Stimulated activated CD4-positive, alpha-beta T cell treated with anti-CD3 and anti-CD28 coated beads, TNF-alpha, amount 100 ng/mL, for 48 hours (primary cell): ENCODE measurements at regions not wholly inside any gene's neighbourhood (a gene's known extent, or its start where the extent isn't known, plus 50 kb on each side); places are given as distances from the start of the nearest gene placed in this dataset.
"Not testable (repeated sequence)": the region's sequence is repeated elsewhere in the genome, so short reads cannot be mapped to it uniquely, and the experiment has no call there.

ENCODE experiments used
- DNase-seq, 3 donors: peaks; one replicate each; pipeline ENCODE4 v3.0.0-alpha.2; 2020; ENCODE audit warnings: low read depth in 3 of 3

- DNase-seq = no peak
Observed at GRCh38 chr2:4915357-4915756, 776.8 kb upstream of the SOX11 start.

GRCh38 chr2:4916094-4916493, 776.1 kb upstream of the SOX11 start:
- DNase-seq = no peak

GRCh38 chr2:4930704-4931103, 761.5 kb upstream of the SOX11 start:
- no peak for DNase-seq

- no peak for DNase-seq
Observed at GRCh38 chr2:4931721-4932365, 760.3 kb upstream of the SOX11 start.

GRCh38 chr2:4935291-4935690, 756.9 kb upstream of the SOX11 start:
- DNase-seq = not testable (repeated sequence)

- DNase-seq = no peak
Observed at GRCh38 chr2:4937550-4937949, 754.6 kb upstream of the SOX11 start.

GRCh38 chr2:4938206-4938605, 754.0 kb upstream of the SOX11 start:
- no peak for DNase-seq

- DNase-seq = no peak
Observed at GRCh38 chr2:4942441-4942840, 749.7 kb upstream of the SOX11 start.

GRCh38 chr2:4947911-4948310, 744.3 kb upstream of the SOX11 start:
- no peak for DNase-seq

- no peak for DNase-seq
Observed at GRCh38 chr2:4951368-4951767, 740.8 kb upstream of the SOX11 start.

- DNase-seq = no peak
Observed at GRCh38 chr2:4959219-4959618, 733.0 kb upstream of the SOX11 start.

- DNase-seq = no peak
Observed at GRCh38 chr2:4962419-4962818, 729.8 kb upstream of the SOX11 start.

- no peak for DNase-seq
Observed at GRCh38 chr2:4963106-4963505, 729.1 kb upstream of the SOX11 start.

GRCh38 chr2:4964001-4964540, 728.1 kb upstream of the SOX11 start:
- DNase-seq = no peak

GRCh38 chr2:4964579-4964978, 727.6 kb upstream of the SOX11 start:
- DNase-seq = no peak

GRCh38 chr2:4965556-4966320, 726.4 kb upstream of the SOX11 start:
- DNase-seq = no peak

GRCh38 chr2:4967206-4967605, 725.0 kb upstream of the SOX11 start:
- DNase-seq = no peak

- DNase-seq = no peak
Observed at GRCh38 chr2:4972472-4972871, 719.7 kb upstream of the SOX11 start.

- no peak for DNase-seq
Observed at GRCh38 chr2:4973354-4973753, 718.8 kb upstream of the SOX11 start.

GRCh38 chr2:4973973-4974372, 718.2 kb upstream of the SOX11 start:
- no peak for DNase-seq

- no peak for DNase-seq
Observed at GRCh38 chr2:4976407-4976806, 715.8 kb upstream of the SOX11 start.

- no peak for DNase-seq
Observed at GRCh38 chr2:4979111-4979510, 713.1 kb upstream of the SOX11 start.

- no peak for DNase-seq
Observed at GRCh38 chr2:4980995-4981394, 711.2 kb upstream of the SOX11 start.
